Liver (tissue), 8 donors: ENCODE measurements at regions not wholly inside any gene's neighbourhood (a gene's known extent, or its start where the extent isn't known, plus 50 kb on each side); places are given as distances from the start of the nearest gene placed in this dataset.

Source experiments
- DNase-seq: peaks from one replicate; pipeline ENCODE4 v3.0.0-alpha.2; 2017; ENCODE audit warnings: low spot score
- H3K27ac ChIP-seq, 2 donors: one replicate each; pipeline ENCODE4 v1.7.0; 2013; ENCODE audit warnings: inconsistent platforms in 2 of 2, low read length in 2 of 2, control low read depth in 1 of 2, low read depth in 1 of 2, mild to moderate bottlenecking in 1 of 2
- H3K27me3 ChIP-seq, 4 donors: one replicate each; pipeline versions ENCODE4 v1.6.1 to v1.7.0; 2013; ENCODE audit warnings: low read length in 3 of 4, inconsistent platforms in 1 of 4, mild to moderate bottlenecking in 1 of 4, moderate library complexity in 1 of 4; ENCODE audit not compliant: control insufficient read depth in 4 of 4, insufficient read depth in 4 of 4
- H3K36me3 ChIP-seq, 4 donors: one replicate each; pipeline versions ENCODE4 v1.6.1 to v1.7.0; 2013; ENCODE audit warnings: low read length in 3 of 4, mild to moderate bottlenecking in 3 of 4, low read depth in 1 of 4, moderate library complexity in 1 of 4; ENCODE audit not compliant: control insufficient read depth in 4 of 4, insufficient read depth in 3 of 4
- H3K4me1 ChIP-seq, 4 donors: one replicate each; pipeline versions ENCODE4 v1.6.1 to v1.7.0; 2013; ENCODE audit warnings: low read length in 3 of 4, mild to moderate bottlenecking in 3 of 4, moderate library complexity in 1 of 4; ENCODE audit not compliant: control insufficient read depth in 4 of 4, insufficient read depth in 4 of 4
- H3K4me3 ChIP-seq, 3 donors: one replicate each; pipeline versions ENCODE4 v1.6.1 to v1.7.0; 2013; ENCODE audit warnings: low read length in 3 of 3, control low read depth in 1 of 3, low read depth in 1 of 3, mild to moderate bottlenecking in 1 of 3
- H3K9ac ChIP-seq, 2 donors: one replicate each; pipeline ENCODE4 v1.7.0; 2013; ENCODE audit warnings: low read length in 2 of 2, mild to moderate bottlenecking in 2 of 2, moderate library complexity in 2 of 2, control low read depth in 1 of 2, low read depth in 1 of 2
- H3K9me3 ChIP-seq, 4 donors: one replicate each; pipeline versions ENCODE4 v1.6.1 to v1.7.0; 2013; ENCODE audit warnings: low read length in 3 of 4; ENCODE audit not compliant: control insufficient read depth in 4 of 4
- ATF3 ChIP-seq: IDR thresholded peaks from 2 replicates; pipeline ENCODE4 v1.6.1; 2016; ENCODE audit warnings: antibody characterized with exemption
- CTCF ChIP-seq: fragments of 150-350 bp; IDR thresholded peaks from 2 replicates; pipeline ENCODE4 v1.5.1; 2017; ENCODE audit warnings: improper control_type of control experiment, low read depth, low read length; ENCODE audit not compliant: missing input control
- EGR1 ChIP-seq, 2 donors: IDR thresholded peaks; 2 replicates each; pipeline ENCODE4 v1.6.1; 2016 to 2018; ENCODE audit warnings: antibody characterized with exemption in 2 of 2, low read depth in 2 of 2
- FOXA1 ChIP-seq: IDR thresholded peaks from 2 replicates; pipeline ENCODE4 v1.6.1; 2016; ENCODE audit warnings: antibody characterized with exemption
- FOXA2 ChIP-seq: IDR thresholded peaks from 2 replicates; pipeline ENCODE4 v1.6.1; 2016; ENCODE audit warnings: antibody characterized with exemption
- GABPA ChIP-seq, 2 donors: IDR thresholded peaks in 1 of 2; conservative IDR thresholded peaks in 1 of 2; 2 replicates each; pipeline ENCODE4 v1.6.1; 2016; ENCODE audit warnings: antibody characterized with exemption in 2 of 2, mild to moderate bottlenecking in 1 of 2, moderate library complexity in 1 of 2
- HNF4A ChIP-seq, 2 donors: conservative IDR thresholded peaks; 2 replicates each; pipeline ENCODE4 v1.6.1; 2016; ENCODE audit warnings: antibody characterized with exemption in 2 of 2, mild to moderate bottlenecking in 2 of 2
- HNF4G ChIP-seq: IDR thresholded peaks from 2 replicates; pipeline ENCODE4 v1.6.1; 2016; ENCODE audit warnings: antibody characterized with exemption
- JUND ChIP-seq, 2 donors: IDR thresholded peaks; 2 replicates each; pipeline ENCODE4 v1.6.1; 2016; ENCODE audit warnings: antibody characterized with exemption in 2 of 2
- MAX ChIP-seq: IDR thresholded peaks from 2 replicates; pipeline ENCODE4 v1.6.1; 2016; ENCODE audit warnings: antibody characterized with exemption
- NR2F2 ChIP-seq: IDR thresholded peaks from 2 replicates; pipeline ENCODE4 v1.6.1; 2016; ENCODE audit warnings: antibody characterized with exemption
- RAD21 ChIP-seq, 2 donors: IDR thresholded peaks; 2 replicates each; pipeline ENCODE4 v1.6.1; 2016; ENCODE audit warnings: antibody characterized with exemption in 2 of 2, mild to moderate bottlenecking in 2 of 2
- REST ChIP-seq: IDR thresholded peaks from 2 replicates; pipeline ENCODE4 v1.6.1; 2016; ENCODE audit warnings: antibody characterized with exemption, mild to moderate bottlenecking
- RXRA ChIP-seq, 2 donors: IDR thresholded peaks; 2 replicates each; pipeline ENCODE4 v1.6.1; 2017 to 2018; ENCODE audit warnings: antibody characterized with exemption in 2 of 2, mild to moderate bottlenecking in 1 of 2
- SP1 ChIP-seq: IDR thresholded peaks from 2 replicates; pipeline ENCODE4 v1.6.1; 2018; ENCODE audit warnings: antibody characterized with exemption, mild to moderate bottlenecking
- TAF1 ChIP-seq: conservative IDR thresholded peaks from 2 replicates; pipeline ENCODE4 v1.6.1; 2016; ENCODE audit warnings: antibody characterized with exemption, mild to moderate bottlenecking
- YY1 ChIP-seq: IDR thresholded peaks from 2 replicates; pipeline ENCODE4 v1.6.1; 2016; ENCODE audit warnings: antibody characterized with exemption, mild to moderate bottlenecking
- ZBTB33 ChIP-seq: IDR thresholded peaks from 2 replicates; pipeline ENCODE4 v1.6.1; 2016; ENCODE audit warnings: antibody characterized with exemption
- WGBS: extraction: QIAGEN DNeasy Blood & Tissue Kit; methylation state at CpG from one replicate; pipeline ENCODE4 v1.1.7; 2013; 5-methylcytosine and 5-hydroxymethylcytosine counted together
- donor health status: healthy.
- donor health status: healthy.
- donor health status: healthy.
- donor health status: healthy.
- donor health status: healthy.

GRCh38 chr15:87578776-87579175, 677.8 kb downstream of the NTRK3 start (continued):
- no peak for TF ChIP-seq FOXA2
- no peak for TF ChIP-seq FOXA1
- TF ChIP-seq YY1: no peak
- no peak for TF ChIP-seq RXRA (IDR thresholded peaks at IDR 0.05)
- no peak for TF ChIP-seq RAD21 (IDR thresholded peaks at IDR 0.05)
- no peak for TF ChIP-seq JUND (IDR thresholded peaks at IDR 0.05)

- 50% methylated on average over 3 of the region's 3 CpGs for WGBS
- H3K9me3 ChIP-seq: no peaks in the 10 kb centered on the region
- TF ChIP-seq ATF3 (no peak), MAX (no peak), YY1 (no peak), RXRA (IDR thresholded peaks at IDR 0.05) (no peak), TAF1 (no peak), SP1 (no peak), FOXA1 (no peak), GABPA (IDR thresholded peaks at IDR 0.05 in 1 of 2, conservative IDR thresholded peaks at IDR 0.05 in 1 of 2) (no peak), NR2F2 (no peak), HNF4G (no peak), RAD21 (IDR thresholded peaks at IDR 0.05) (no peak), EGR1 (IDR thresholded peaks at IDR 0.05; ENCODE audit: low read depth in 2 of 2) (no peak), HNF4A (conservative IDR thresholded peaks at IDR 0.05) (no peak), CTCF (no peak), ZBTB33 (no peak), JUND (IDR thresholded peaks at IDR 0.05) (no peak), FOXA2 (no peak), REST (no peak)
- H3K4me3 ChIP-seq: no peak overlapping the region
- H3K27ac ChIP-seq: no peak overlapping the region
- H3K9ac ChIP-seq: no peak overlapping the region
- DNase-seq: no peak
- H3K36me3 ChIP-seq: no peaks in the 10 kb centered on the region
- H3K4me1 ChIP-seq: no peaks in the 10 kb centered on the region
- H3K27me3 ChIP-seq: peaks cover 0 to 3% (median 0%) of the 10 kb centered on the region in 4 donors
Observed at GRCh38 chr15:87577336-87577735, 679.2 kb downstream of the NTRK3 start.
